Gastroesophageal sphincter (tissue), 4 donors: ENCODE measurements at regions not wholly inside any gene's neighbourhood (a gene's known extent, or its start where the extent isn't known, plus 50 kb on each side); places are given as distances from the start of the nearest gene placed in this dataset.

ENCODE experiments used
- ATAC-seq: fragments of 150-250 bp; one replicate; pipeline ENCODE4 v1.9.1; 2016; ENCODE audit warnings: mild to moderate bottlenecking, moderate library complexity
- H3K27ac ChIP-seq, 4 donors: fragments of 200-600 bp; sonication (generic) in 3 of 4; 1 replicate in 3 of 4; 2 replicates in 1 of 4; pipeline ENCODE4 v1.5.1; 2016 to 2019
- H3K27me3 ChIP-seq: fragments of 200-600 bp; sonication (generic); one replicate; pipeline ENCODE4 v1.5.1; 2019
- H3K36me3 ChIP-seq, 2 donors: fragments of 200-600 bp; sonication (generic); one replicate each; pipeline ENCODE4 v1.5.1; 2019; ENCODE audit warnings: control low read depth in 1 of 2
- H3K4me1 ChIP-seq, 3 donors: fragments of 200-600 bp; sonication (generic); 1 replicate in 2 of 3; 2 replicates in 1 of 3; pipeline ENCODE4 v1.5.1; 2016 to 2019; ENCODE audit warnings: control low read depth in 2 of 3
- H3K4me3 ChIP-seq, 2 donors: fragments of 200-600 bp; sonication (generic); one replicate each; pipeline ENCODE4 v1.5.1; 2019; ENCODE audit warnings: mild to moderate bottlenecking in 1 of 2, moderate library complexity in 1 of 2
- H3K9me3 ChIP-seq, 3 donors: fragments of 200-600 bp; sonication (generic); one replicate each; pipeline ENCODE4 v1.5.1; 2017 to 2019; ENCODE audit warnings: control low read depth in 2 of 3
- EP300 ChIP-seq: sonication (generic); formaldehyde crosslinking; IDR thresholded peaks from one replicate; pipeline ENCODE4 v1.6.1; 2017; ENCODE audit warnings: antibody characterized with exemption, mild to moderate bottlenecking
- POLR2A ChIP-seq, 2 donors: fragments of 450-650 bp; IDR thresholded peaks; one replicate each; pipeline ENCODE4 v1.6.1; 2017; ENCODE audit warnings: antibody characterized with exemption in 2 of 2, mild to moderate bottlenecking in 2 of 2, moderate library complexity in 1 of 2
- POLR2AphosphoS5 ChIP-seq: sonication (generic); formaldehyde crosslinking; IDR thresholded peaks from one replicate; pipeline ENCODE4 v1.6.1; 2017; ENCODE audit warnings: antibody characterized with exemption
- WGBS, 2 donors: methylation state at CpG; one replicate each; pipeline ENCODE4 v1.1.5; 2018; ENCODE audit warnings: low coverage in 1 of 2; 5-methylcytosine and 5-hydroxymethylcytosine counted together
- TF ChIP-seq, protein P1 (sequence below), 4 experiments: fragments of 200-600 bp in 2 of 4; fragments of 450-650 bp in 2 of 4; sonication (generic) in 1 of 4; IDR thresholded peaks; one replicate each; pipeline ENCODE4 v1.5.1; 2017 to 2019; ENCODE audit warnings: antibody characterized with exemption in 4 of 4, mild to moderate bottlenecking in 2 of 4, moderate library complexity in 2 of 4

- Histone ChIP-seq H3K9me3 (no peaks in the 10 kb centered on the region), H3K4me3 (no peak overlapping the region), H3K27ac (no peak overlapping the region), H3K36me3 (no peaks in the 10 kb centered on the region), H3K27me3 (no peaks in the 10 kb centered on the region), H3K4me1 (no peaks in the 10 kb centered on the region)
- ATAC-seq: no peak
- TF ChIP-seq EP300 (no peak), POLR2A (IDR thresholded peaks at IDR 0.05) (no peak), POLR2AphosphoS5 (no peak)
- TF ChIP-seq, protein P1, sequence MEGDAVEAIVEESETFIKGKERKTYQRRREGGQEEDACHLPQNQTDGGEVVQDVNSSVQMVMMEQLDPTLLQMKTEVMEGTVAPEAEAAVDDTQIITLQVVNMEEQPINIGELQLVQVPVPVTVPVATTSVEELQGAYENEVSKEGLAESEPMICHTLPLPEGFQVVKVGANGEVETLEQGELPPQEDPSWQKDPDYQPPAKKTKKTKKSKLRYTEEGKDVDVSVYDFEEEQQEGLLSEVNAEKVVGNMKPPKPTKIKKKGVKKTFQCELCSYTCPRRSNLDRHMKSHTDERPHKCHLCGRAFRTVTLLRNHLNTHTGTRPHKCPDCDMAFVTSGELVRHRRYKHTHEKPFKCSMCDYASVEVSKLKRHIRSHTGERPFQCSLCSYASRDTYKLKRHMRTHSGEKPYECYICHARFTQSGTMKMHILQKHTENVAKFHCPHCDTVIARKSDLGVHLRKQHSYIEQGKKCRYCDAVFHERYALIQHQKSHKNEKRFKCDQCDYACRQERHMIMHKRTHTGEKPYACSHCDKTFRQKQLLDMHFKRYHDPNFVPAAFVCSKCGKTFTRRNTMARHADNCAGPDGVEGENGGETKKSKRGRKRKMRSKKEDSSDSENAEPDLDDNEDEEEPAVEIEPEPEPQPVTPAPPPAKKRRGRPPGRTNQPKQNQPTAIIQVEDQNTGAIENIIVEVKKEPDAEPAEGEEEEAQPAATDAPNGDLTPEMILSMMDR (IDR thresholded peaks at IDR 0.05): no peak
- 73 to 74% methylated on average over 3 to 4 of the region's 4 CpGs for WGBS, 2 donors
Measured at GRCh38 chr6:114465511-114465910, 122.7 kb upstream of the HS3ST5 start.

DNA sequence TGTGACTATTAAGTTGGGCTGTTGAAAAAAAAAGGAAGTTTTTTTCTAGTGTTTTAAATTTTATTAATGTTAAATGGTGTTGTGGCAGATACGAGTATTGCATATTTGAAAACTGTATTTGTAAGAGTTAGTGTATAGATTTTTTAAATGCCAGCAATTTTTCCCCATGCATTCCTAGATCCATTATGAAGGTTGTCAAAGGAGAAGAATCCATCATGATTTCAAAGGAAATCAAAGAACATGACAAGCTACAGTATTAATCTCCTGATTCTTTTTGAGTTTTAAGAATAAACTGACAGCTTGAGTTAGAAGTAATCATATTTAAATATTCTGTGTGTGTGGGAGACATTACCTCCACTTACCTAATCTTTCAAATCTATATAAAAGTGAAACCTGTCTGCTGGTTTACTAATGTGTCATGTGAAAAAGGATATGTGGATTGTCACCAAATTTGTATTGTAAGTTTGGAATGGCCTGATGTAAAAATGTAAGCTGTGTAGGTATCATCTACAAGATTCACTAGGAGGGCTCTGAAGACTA is 111.0 kb upstream of the HS3ST5 start:
- Histone ChIP-seq H3K4me1 (no peaks in the 10 kb centered on the region), H3K27ac (no peak overlapping the region), H3K36me3 (no peaks in the 10 kb centered on the region), H3K27me3 (no peaks in the 10 kb centered on the region), H3K4me3 (no peak overlapping the region), H3K9me3 (no peaks in the 10 kb centered on the region)
- no peak for TF ChIP-seq EP300
- no peak for TF ChIP-seq POLR2AphosphoS5
- TF ChIP-seq POLR2A (IDR thresholded peaks at IDR 0.05): no peak
- TF ChIP-seq, protein P1 (IDR thresholded peaks at IDR 0.05): no peak
- no peak for ATAC-seq
- WGBS, 2 donors: 83 to 87% methylated on average over 1 of the region's 1 CpG

GRCh38 chr6:114452785-114453401 is 110.1 kb upstream of the HS3ST5 start:
- TF ChIP-seq POLR2AphosphoS5: no peak
- TF ChIP-seq, protein P1 (IDR thresholded peaks at IDR 0.05): no peak
- no peak for TF ChIP-seq EP300
- TF ChIP-seq POLR2A (IDR thresholded peaks at IDR 0.05): no peak
- WGBS, 2 donors: 74 to 76% methylated on average over 4 of the region's 4 CpGs
- no peaks in the 10 kb centered on the region for H3K27me3 ChIP-seq
- ATAC-seq: no peak
- H3K4me3 ChIP-seq: no peak overlapping the region
- no peak overlapping the region for H3K27ac ChIP-seq
- H3K9me3 ChIP-seq: no peaks in the 10 kb centered on the region
- H3K4me1 ChIP-seq: no peaks in the 10 kb centered on the region
- H3K36me3 ChIP-seq: no peaks in the 10 kb centered on the region

GRCh38 chr6:114450631-114451030 is 107.8 kb upstream of the HS3ST5 start:
- 68 to 79% methylated on average over 2 of the region's 2 CpGs for WGBS, 2 donors
- H3K36me3 ChIP-seq: no peaks in the 10 kb centered on the region
- ATAC-seq: no peak

DNA sequence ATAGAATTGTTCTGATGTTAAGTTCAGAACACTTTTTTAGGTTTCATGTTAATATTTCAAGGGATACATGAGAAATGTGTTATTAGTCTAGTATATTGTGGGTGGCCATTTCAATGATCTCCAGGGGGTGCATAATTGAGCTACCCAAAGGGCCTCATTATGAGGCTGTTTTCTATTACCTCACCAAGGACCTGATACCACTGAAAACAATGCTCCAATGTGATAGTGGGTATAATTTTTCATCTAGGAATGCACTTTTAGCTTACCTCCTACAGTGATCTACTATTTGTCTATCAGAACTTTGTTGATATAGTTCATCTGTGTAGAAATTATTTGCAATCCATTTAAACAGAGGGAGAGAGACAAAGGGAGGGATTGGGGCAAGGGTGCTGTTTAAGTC is 106.8 kb upstream of the HS3ST5 start:
- Histone ChIP-seq H3K4me3 (no peak overlapping the region), H3K4me1 (no peaks in the 10 kb centered on the region), H3K9me3 (no peaks in the 10 kb centered on the region), H3K27ac (no peak overlapping the region), H3K36me3 (no peaks in the 10 kb centered on the region), H3K27me3 (no peaks in the 10 kb centered on the region)
- ATAC-seq: no peak
- no peak for TF ChIP-seq EP300
- no peak for TF ChIP-seq POLR2A (IDR thresholded peaks at IDR 0.05)
- TF ChIP-seq, protein P1 (IDR thresholded peaks at IDR 0.05): no peak
- TF ChIP-seq POLR2AphosphoS5: no peak

More at GRCh38 chr6:114450631-114451030, 107.8 kb upstream of the HS3ST5 start:
- Histone ChIP-seq H3K4me3 (no peak overlapping the region), H3K9me3 (no peaks in the 10 kb centered on the region), H3K27me3 (no peaks in the 10 kb centered on the region), H3K27ac (no peak overlapping the region), H3K4me1 (no peaks in the 10 kb centered on the region)
- TF ChIP-seq EP300 (no peak), POLR2AphosphoS5 (no peak), POLR2A (IDR thresholded peaks at IDR 0.05) (no peak)
- TF ChIP-seq, protein P1 (IDR thresholded peaks at IDR 0.05): no peak
